T-helper 17 cell (primary cell): ENCODE measurements at regions not wholly inside any gene's neighbourhood (a gene's known extent, or its start where the extent isn't known, plus 50 kb on each side); places are given as distances from the start of the nearest gene placed in this dataset.

Experiments used
- ATAC-seq: fragments of 150-1000 bp; cut with Tn5 transposase; 2 replicates; pipeline ENCODE4 v1.10.0; 2021; ENCODE audit warnings: mild to moderate bottlenecking, moderate library complexity
- DNase-seq, 3 donors: peaks; one replicate each; pipeline versions ENCODE4 v3.0.0 to v3.0.0-alpha.2; 2020 to 2021
- H3K9me3 ChIP-seq: one replicate; pipeline ENCODE4 v1.7.0; 2013; ENCODE audit warnings: low read length, mild to moderate bottlenecking; ENCODE audit not compliant: control insufficient read depth, poor library complexity, severe bottlenecking
- H3K27ac Mint-ChIP-seq: one replicate; pipeline ENCODE4 v1.8.0; 2022; ENCODE audit warnings: mild to moderate bottlenecking, moderate library complexity, mixed read lengths
- H3K27me3 Mint-ChIP-seq: one replicate; pipeline ENCODE4 v1.8.0; 2022; ENCODE audit warnings: mixed read lengths
- H3K36me3 Mint-ChIP-seq: one replicate; pipeline ENCODE4 v1.8.0; 2022; ENCODE audit warnings: low read depth, mixed read lengths
- H3K4me1 Mint-ChIP-seq: one replicate; pipeline ENCODE4 v1.8.0; 2022; ENCODE audit warnings: mild to moderate bottlenecking, mixed read lengths
- H3K4me3 Mint-ChIP-seq: one replicate; pipeline ENCODE4 v1.8.0; 2022; ENCODE audit warnings: mild to moderate bottlenecking, moderate library complexity, mixed read lengths

GRCh38 chr13:76756451-76756850, 129.8 kb downstream of the KCTD12 start:
- Mint-ChIP-seq H3K4me1 (no peaks in the 10 kb centered on the region), H3K27me3 (peaks cover 4% of the 10 kb centered on the region), H3K4me3 (no peak overlapping the region)

GRCh38 chr13:76754414-76754813, 131.8 kb downstream of the KCTD12 start:
- Mint-ChIP-seq H3K27ac (no peak overlapping the region), H3K4me3 (no peak overlapping the region), H3K36me3 (no peaks in the 10 kb centered on the region), H3K27me3 (peaks cover 4% of the 10 kb centered on the region), H3K4me1 (no peaks in the 10 kb centered on the region)
- DNase-seq (no peak), ATAC-seq (no peak)
- no peaks in the 10 kb centered on the region for H3K9me3 ChIP-seq

More at GRCh38 chr13:76756451-76756850, 129.8 kb downstream of the KCTD12 start:
- no peak for DNase-seq
- no peak overlapping the region for H3K27ac Mint-ChIP-seq
- no peaks in the 10 kb centered on the region for H3K9me3 ChIP-seq
- ATAC-seq: no peak
- H3K36me3 Mint-ChIP-seq: no peaks in the 10 kb centered on the region

- H3K9me3 ChIP-seq: no peaks in the 10 kb centered on the region
- ATAC-seq: no peak
- H3K4me1 Mint-ChIP-seq: no peaks in the 10 kb centered on the region
- H3K4me3 Mint-ChIP-seq: no peak overlapping the region
- no peak for DNase-seq
- no peaks in the 10 kb centered on the region for H3K27me3 Mint-ChIP-seq
- no peaks in the 10 kb centered on the region for H3K36me3 Mint-ChIP-seq
- H3K27ac Mint-ChIP-seq: no peak overlapping the region
Observed at GRCh38 chr13:76751278-76751677, 134.9 kb downstream of the KCTD12 start.

- Mint-ChIP-seq H3K36me3 (no peaks in the 10 kb centered on the region), H3K27me3 (no peaks in the 10 kb centered on the region), H3K27ac (no peak overlapping the region), H3K4me1 (no peaks in the 10 kb centered on the region), H3K4me3 (no peak overlapping the region)
- ATAC-seq (no peak), DNase-seq (no peak)
- H3K9me3 ChIP-seq: no peaks in the 10 kb centered on the region
Observed at GRCh38 chr13:76750126-76750525, 136.1 kb downstream of the KCTD12 start.

- Mint-ChIP-seq H3K27ac (no peak overlapping the region), H3K27me3 (peaks cover 10% of the 10 kb centered on the region), H3K4me3 (no peak overlapping the region), H3K36me3 (peaks cover 2% of the 10 kb centered on the region), H3K4me1 (no peaks in the 10 kb centered on the region)
- DNase-seq (no peak), ATAC-seq (no peak)
- peaks cover 3% of the 10 kb centered on the region for H3K9me3 ChIP-seq
Observed at GRCh38 chr13:76745261-76746200, 140.7 kb downstream of the KCTD12 start.

GRCh38 chr13:76741624-76742023, 144.6 kb downstream of the KCTD12 start:
- DNase-seq (no peak), ATAC-seq (no peak)
- H3K27ac Mint-ChIP-seq: no peak overlapping the region
- no peak overlapping the region for H3K4me3 Mint-ChIP-seq
- H3K36me3 Mint-ChIP-seq: peaks cover 2% of the 10 kb centered on the region
- H3K27me3 Mint-ChIP-seq: peaks cover 20% of the 10 kb centered on the region
- peaks cover 3% of the 10 kb centered on the region for H3K9me3 ChIP-seq
- H3K4me1 Mint-ChIP-seq: no peaks in the 10 kb centered on the region

- H3K27ac Mint-ChIP-seq: no peak overlapping the region
- no peak overlapping the region for H3K4me3 Mint-ChIP-seq
- H3K4me1 Mint-ChIP-seq: no peaks in the 10 kb centered on the region
- DNase-seq (no peak), ATAC-seq (no peak)
- peaks cover 20% of the 10 kb centered on the region for H3K27me3 Mint-ChIP-seq
- H3K36me3 Mint-ChIP-seq: peaks cover 2% of the 10 kb centered on the region
- peaks cover 3% of the 10 kb centered on the region for H3K9me3 ChIP-seq
Observed at GRCh38 chr13:76741046-76741445, 145.2 kb downstream of the KCTD12 start.

GRCh38 chr13:76738616-76739015, 147.6 kb downstream of the KCTD12 start:
- ATAC-seq: no peak

GRCh38 chr13:76737526-76737925, 148.7 kb downstream of the KCTD12 start:
- DNase-seq (no peak), ATAC-seq (no peak)
- H3K9me3 ChIP-seq: peaks cover 3% of the 10 kb centered on the region
- Mint-ChIP-seq H3K27me3 (peaks cover 28% of the 10 kb centered on the region), H3K4me1 (no peaks in the 10 kb centered on the region), H3K4me3 (no peak overlapping the region), H3K36me3 (no peaks in the 10 kb centered on the region), H3K27ac (no peak overlapping the region)

More at GRCh38 chr13:76738616-76739015, 147.6 kb downstream of the KCTD12 start:
- H3K36me3 Mint-ChIP-seq: no peaks in the 10 kb centered on the region
- H3K27me3 Mint-ChIP-seq: peaks cover 27% of the 10 kb centered on the region
- DNase-seq: no peak
- H3K4me3 Mint-ChIP-seq: no peak overlapping the region
- no peaks in the 10 kb centered on the region for H3K4me1 Mint-ChIP-seq
- H3K27ac Mint-ChIP-seq: no peak overlapping the region
- peaks cover 3% of the 10 kb centered on the region for H3K9me3 ChIP-seq

GRCh38 chr13:76735641-76736040, 150.6 kb downstream of the KCTD12 start:
- DNase-seq (no peak), ATAC-seq (no peak)
- Mint-ChIP-seq H3K36me3 (no peaks in the 10 kb centered on the region), H3K27me3 (peaks cover 24% of the 10 kb centered on the region), H3K27ac (no peak overlapping the region), H3K4me3 (no peak overlapping the region), H3K4me1 (no peaks in the 10 kb centered on the region)
- no peaks in the 10 kb centered on the region for H3K9me3 ChIP-seq

- no peak for ATAC-seq
- Mint-ChIP-seq H3K27ac (no peak overlapping the region), H3K27me3 (peaks cover 14% of the 10 kb centered on the region), H3K36me3 (no peaks in the 10 kb centered on the region), H3K4me1 (no peaks in the 10 kb centered on the region), H3K4me3 (no peak overlapping the region)
- no peak for DNase-seq
- no peaks in the 10 kb centered on the region for H3K9me3 ChIP-seq
Observed at GRCh38 chr13:76733671-76734070, 152.5 kb downstream of the KCTD12 start.

- H3K4me1 Mint-ChIP-seq: no peaks in the 10 kb centered on the region
Observed at GRCh38 chr13:76732367-76732766, 153.8 kb downstream of the KCTD12 start.

GRCh38 chr13:76730220-76730619, 156.0 kb downstream of the KCTD12 start:
- H3K9me3 ChIP-seq: no peaks in the 10 kb centered on the region
- ATAC-seq (no peak), DNase-seq (no peak)
- Mint-ChIP-seq H3K27me3 (peaks cover 12% of the 10 kb centered on the region), H3K27ac (no peak overlapping the region), H3K36me3 (no peaks in the 10 kb centered on the region), H3K4me3 (no peak overlapping the region), H3K4me1 (no peaks in the 10 kb centered on the region)

More at GRCh38 chr13:76732367-76732766, 153.8 kb downstream of the KCTD12 start:
- no peak for DNase-seq
- no peak overlapping the region for H3K27ac Mint-ChIP-seq
- no peak for ATAC-seq
- no peaks in the 10 kb centered on the region for H3K9me3 ChIP-seq
- no peak overlapping the region for H3K4me3 Mint-ChIP-seq
- peaks cover 14% of the 10 kb centered on the region for H3K27me3 Mint-ChIP-seq
- no peaks in the 10 kb centered on the region for H3K36me3 Mint-ChIP-seq

GRCh38 chr13:76729691-76730090, 156.5 kb downstream of the KCTD12 start:
- ATAC-seq: no peak
- H3K4me1 Mint-ChIP-seq: no peaks in the 10 kb centered on the region
- peaks cover 12% of the 10 kb centered on the region for H3K27me3 Mint-ChIP-seq
- H3K27ac Mint-ChIP-seq: no peak overlapping the region
- H3K4me3 Mint-ChIP-seq: no peak overlapping the region
- no peaks in the 10 kb centered on the region for H3K36me3 Mint-ChIP-seq
- no peaks in the 10 kb centered on the region for H3K9me3 ChIP-seq
- DNase-seq: no peak
